NCI-H460 (cell line): ENCODE measurements at regions not wholly inside any gene's neighbourhood (a gene's known extent, or its start where the extent isn't known, plus 50 kb on each side); places are given as distances from the start of the nearest gene placed in this dataset.
"Not testable (repeated sequence)": the region's sequence is repeated elsewhere in the genome, so short reads cannot be mapped to it uniquely, and the experiment has no call there.

Experiments
- DNase-seq: peaks from one replicate; pipeline ENCODE4 v3.0.0-alpha.2; 2016; ENCODE audit warnings: low read depth; ENCODE audit errors: extremely low read depth

- no peak for DNase-seq
These were observed 193.0 kb downstream of the TXNL1 start for GRCh38 chr18:56445422-56445821.

GRCh38 chr18:56444201-56444600, 194.2 kb downstream of the TXNL1 start:
- no peak for DNase-seq

- no peak for DNase-seq
These were observed 195.1 kb downstream of the TXNL1 start for GRCh38 chr18:56443166-56443907.

- DNase-seq: not testable (repeated sequence)
These were observed 199.9 kb downstream of the TXNL1 start for GRCh38 chr18:56438480-56438879.

- DNase-seq: no peak
These were observed 201.7 kb downstream of the TXNL1 start for GRCh38 chr18:56436651-56437050.

- DNase-seq: no peak
These were observed 204.5 kb downstream of the TXNL1 start for GRCh38 chr18:56433919-56434318.

GRCh38 chr18:56431551-56431950, 206.8 kb downstream of the TXNL1 start:
- DNase-seq: no peak

GRCh38 chr18:56423626-56424025, 214.8 kb downstream of the TXNL1 start:
- DNase-seq: no peak

- no peak for DNase-seq
These were observed 216.7 kb downstream of the TXNL1 start for GRCh38 chr18:56421647-56422046.

- not testable (repeated sequence) for DNase-seq
These were observed 217.5 kb downstream of the TXNL1 start for GRCh38 chr18:56420868-56421267.

- DNase-seq: no peak
These were observed 224.0 kb downstream of the TXNL1 start for GRCh38 chr18:56414357-56414756.

GRCh38 chr18:56413862-56414261, 224.5 kb downstream of the TXNL1 start:
- DNase-seq: no peak

- no peak for DNase-seq
These were observed 225.4 kb downstream of the TXNL1 start for GRCh38 chr18:56412951-56413350.

- no peak for DNase-seq
These were observed 228.7 kb downstream of the TXNL1 start for GRCh38 chr18:56409736-56410135.

- no peak for DNase-seq
These were observed 230.7 kb downstream of the TXNL1 start for GRCh38 chr18:56407646-56408180.

GRCh38 chr18:56402872-56403516, 235.4 kb downstream of the TXNL1 start:
- DNase-seq: peak; percentile 3

- no peak for DNase-seq
These were observed 244.5 kb downstream of the TXNL1 start for GRCh38 chr18:56393870-56394269.

GRCh38 chr18:56391931-56392590, 246.3 kb downstream of the TXNL1 start:
- no peak for DNase-seq

- no peak for DNase-seq
These were observed 247.8 kb downstream of the TXNL1 start for GRCh38 chr18:56390626-56391025.

- DNase-seq: no peak
These were observed 249.2 kb downstream of the TXNL1 start for GRCh38 chr18:56389190-56389589.

GRCh38 chr18:56388571-56388970, 249.8 kb downstream of the TXNL1 start:
- DNase-seq: no peak

- no peak for DNase-seq
These were observed 251.5 kb downstream of the TXNL1 start for GRCh38 chr18:56386856-56387255.
